EL (cell line): ENCODE measurements at regions not wholly inside any gene's neighbourhood (a gene's known extent, or its start where the extent isn't known, plus 50 kb on each side); places are given as distances from the start of the nearest gene placed in this dataset.

ENCODE experiments used
- DNase-seq: peaks from one replicate; pipeline ENCODE4 v3.0.0-alpha.2; 2016

- no peak for DNase-seq
These were observed 132.4 kb upstream of the CNTN1 start for GRCh38 chr12:40559865-40560264.

GRCh38 chr12:40560848-40561247 is 131.4 kb upstream of the CNTN1 start:
- no peak for DNase-seq

GRCh38 chr12:40561395-40561966 is 130.8 kb upstream of the CNTN1 start:
- no peak for DNase-seq

- DNase-seq = no peak
These were observed 127.1 kb upstream of the CNTN1 start for GRCh38 chr12:40565029-40565633.

- no peak for DNase-seq
These were observed 126.0 kb upstream of the CNTN1 start for GRCh38 chr12:40566271-40566670.

GRCh38 chr12:40569626-40570179 is 122.5 kb upstream of the CNTN1 start:
- no peak for DNase-seq

GRCh38 chr12:40573024-40573423 is 119.2 kb upstream of the CNTN1 start:
- no peak for DNase-seq

GRCh38 chr12:40575987-40576386 is 116.3 kb upstream of the CNTN1 start:
- DNase-seq = no peak

GRCh38 chr12:40577834-40578233 is 114.4 kb upstream of the CNTN1 start:
- DNase-seq = no peak

- DNase-seq = no peak
These were observed 112.6 kb upstream of the CNTN1 start for GRCh38 chr12:40579687-40580086.

GRCh38 chr12:40580346-40580745 is 111.9 kb upstream of the CNTN1 start:
- DNase-seq = no peak

GRCh38 chr12:40581889-40582288 is 110.3 kb upstream of the CNTN1 start:
- DNase-seq = no peak

- DNase-seq = no peak
These were observed 108.5 kb upstream of the CNTN1 start for GRCh38 chr12:40583743-40584142.

GRCh38 chr12:40584763-40585162 is 107.5 kb upstream of the CNTN1 start:
- DNase-seq = no peak

GRCh38 chr12:40586823-40587222 is 105.4 kb upstream of the CNTN1 start:
- DNase-seq = no peak

- DNase-seq = no peak
These were observed 104.8 kb upstream of the CNTN1 start for GRCh38 chr12:40587421-40587820.

- DNase-seq = no peak
These were observed 104.3 kb upstream of the CNTN1 start for GRCh38 chr12:40587970-40588369.

- no peak for DNase-seq
These were observed 95.1 kb upstream of the CNTN1 start for GRCh38 chr12:40597133-40597532.

GRCh38 chr12:40598073-40598472 is 94.2 kb upstream of the CNTN1 start:
- no peak for DNase-seq

GRCh38 chr12:40602562-40602961 is 89.7 kb upstream of the CNTN1 start:
- no peak for DNase-seq

GRCh38 chr12:40614923-40615322 is 77.3 kb upstream of the CNTN1 start:
- DNase-seq = no peak

- no peak for DNase-seq
These were observed 76.6 kb upstream of the CNTN1 start for GRCh38 chr12:40615590-40615989.

GRCh38 chr12:40616383-40616915 is 75.8 kb upstream of the CNTN1 start:
- no peak for DNase-seq

- DNase-seq = no peak
These were observed 73.6 kb upstream of the CNTN1 start for GRCh38 chr12:40618636-40619035.

GRCh38 chr12:40620564-40621019 is 71.6 kb upstream of the CNTN1 start:
- DNase-seq = no peak
